NOMO-1 treated with DMSO at 0.1 percent for 48 hours (cell line): ENCODE measurements at regions not wholly inside any gene's neighbourhood (a gene's known extent, or its start where the extent isn't known, plus 50 kb on each side); places are given as distances from the start of the nearest gene placed in this dataset.
"Not testable (repeated sequence)": the region's sequence is repeated elsewhere in the genome, so short reads cannot be mapped to it uniquely, and the experiment has no call there.

ENCODE experiments used
- DNase-seq: peaks from one replicate; lab custom pipeline; 2025; ENCODE audit not compliant: unreplicated experiment; lab: John Stamatoyannopoulos, UW

DNA sequence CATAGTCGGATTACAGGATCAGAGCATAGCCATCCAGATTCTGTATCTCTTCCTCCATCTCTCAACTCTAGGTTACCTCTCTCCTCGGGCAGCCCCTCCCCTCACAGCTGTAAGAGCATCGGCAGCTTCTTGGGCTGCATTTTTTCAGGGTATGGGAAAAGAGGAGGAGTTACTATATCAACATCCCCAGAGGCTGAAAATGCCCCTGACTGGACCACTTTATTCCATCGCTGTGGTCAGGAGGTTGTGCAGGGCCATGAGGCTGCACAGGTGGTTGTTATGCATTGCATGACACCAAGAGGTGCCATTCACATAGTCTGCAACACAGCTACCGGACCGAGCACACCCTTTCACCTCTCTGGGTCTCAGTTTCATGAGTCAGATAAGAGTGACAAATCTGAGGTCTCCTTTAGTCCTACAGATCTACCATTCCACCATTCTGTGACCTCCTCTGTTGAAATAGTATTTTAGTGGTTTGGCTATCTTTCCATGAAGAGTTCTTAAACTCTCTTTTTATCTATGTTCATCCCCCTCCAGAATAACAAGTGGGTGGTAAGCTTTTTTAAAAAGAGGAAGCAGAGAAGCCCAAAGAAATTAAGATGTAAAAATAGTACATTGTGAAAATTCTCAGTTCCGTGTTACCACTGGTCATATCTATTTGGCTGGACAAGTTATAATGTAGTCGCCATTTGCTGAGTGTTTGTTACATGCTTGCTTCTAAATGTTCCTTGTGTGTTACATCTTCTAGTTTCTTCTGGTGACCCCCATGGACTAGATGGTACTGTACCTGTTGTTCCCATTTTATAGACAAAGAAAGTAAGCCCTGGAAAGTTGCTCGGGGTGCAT is 56.6 kb upstream of the SLC1A4 start:
- peak; percentile 94 for DNase-seq

- DNase-seq, result no peak
These were observed 54.7 kb upstream of the SLC1A4 start for GRCh38 chr2:64934530-64934929.

DNA sequence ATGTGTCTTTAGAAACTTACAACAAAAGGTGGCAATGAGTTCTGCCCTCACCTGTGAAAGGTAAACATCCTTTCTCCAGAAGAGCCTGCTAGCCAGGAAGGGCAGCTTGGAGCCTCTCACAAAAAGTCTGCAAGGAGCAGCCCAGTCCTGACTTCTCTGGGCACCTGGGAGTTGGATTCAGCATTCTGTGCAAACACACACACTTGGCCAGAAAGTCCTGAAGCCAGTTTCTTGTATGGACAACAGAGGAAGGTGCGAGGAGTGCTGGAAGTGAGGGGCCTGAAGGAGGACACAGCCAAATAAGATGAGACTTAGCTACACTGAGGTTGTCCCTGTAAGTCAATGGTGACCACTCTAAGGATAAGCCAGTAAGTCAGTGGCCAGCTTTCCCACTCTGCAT is 52.4 kb upstream of the SLC1A4 start:
- no peak for DNase-seq

DNA sequence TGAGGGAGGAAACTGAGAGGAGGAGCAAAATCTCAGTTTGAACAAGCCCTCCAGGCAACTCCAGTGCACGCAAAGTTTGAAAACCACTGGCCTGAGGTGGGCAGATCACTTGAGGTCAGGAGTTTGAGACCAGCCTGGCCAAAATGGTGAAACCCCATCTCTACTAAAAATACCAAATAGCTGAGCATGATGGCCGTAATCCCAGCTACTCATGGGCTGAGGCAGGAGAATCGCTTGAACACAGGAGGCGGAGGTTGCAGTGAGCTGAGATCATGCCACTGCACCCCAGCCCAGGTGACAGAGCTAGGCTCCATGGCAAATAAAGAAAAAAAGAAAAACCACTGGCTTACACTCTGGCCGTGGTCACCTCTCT is 51.9 kb upstream of the SLC1A4 start:
- DNase-seq, result not testable (repeated sequence)

DNA sequence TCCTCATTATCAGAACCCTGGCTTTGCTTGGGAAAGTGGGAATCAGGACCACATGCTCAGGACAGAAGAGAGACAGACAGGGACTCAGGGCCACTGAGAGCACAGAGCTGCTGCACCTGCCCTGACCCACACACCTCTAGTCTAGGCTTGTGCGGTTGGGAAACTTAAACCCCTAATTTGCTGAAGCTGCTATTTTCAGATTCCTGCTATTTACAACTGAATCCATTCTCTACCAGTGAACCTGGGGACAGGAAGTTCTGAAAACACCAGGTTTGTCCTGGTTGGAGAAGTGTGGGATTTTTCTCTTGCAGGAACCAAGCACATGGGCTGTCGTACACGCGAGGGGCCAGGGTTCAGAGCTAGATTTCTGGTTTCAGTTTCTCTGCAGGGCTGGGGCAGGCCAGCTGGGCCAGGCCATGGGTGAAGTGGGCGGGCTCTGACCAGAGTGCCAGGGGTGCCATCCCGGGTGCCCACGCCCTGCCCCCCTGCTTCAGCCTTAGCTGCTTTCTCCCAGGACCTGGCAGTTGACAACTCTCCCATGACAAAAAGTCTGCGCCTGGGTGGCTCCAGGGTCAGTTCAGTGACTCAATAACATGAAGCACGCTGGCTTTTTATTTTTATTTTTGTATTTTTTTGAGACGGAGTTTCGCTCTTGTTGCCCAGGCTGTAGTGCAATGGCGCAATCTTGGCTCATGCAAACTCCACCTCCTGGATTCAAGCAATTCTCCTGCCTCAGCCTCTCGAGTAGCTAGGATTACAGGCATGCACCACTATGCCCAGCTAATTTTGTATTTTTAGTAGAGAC is 51.3 kb upstream of the SLC1A4 start:
- peak; percentile 54 for DNase-seq

- DNase-seq, result no peak
These were observed 50.5 kb upstream of the SLC1A4 start for GRCh38 chr2:64938607-64939285.

- no peak for DNase-seq
These were observed 49.8 kb upstream of the SLC1A4 start for GRCh38 chr2:64939332-64939917.
